Heart right ventricle (tissue), 16 donors: ENCODE measurements at regions not wholly inside any gene's neighbourhood (a gene's known extent, or its start where the extent isn't known, plus 50 kb on each side); places are given as distances from the start of the nearest gene placed in this dataset.

ENCODE experiments used
- ATAC-seq, 8 donors: fragments of 200-7000 bp; cut with Tn5 transposase; one replicate each; pipeline ENCODE4 v1.9.1; 2020; ENCODE audit warnings: mild to moderate bottlenecking in 8 of 8, moderate library complexity in 8 of 8, moderate number of reproducible peaks in 1 of 8
- DNase-seq, 2 donors: peaks; one replicate each; pipeline ENCODE4 v3.0.0-alpha.2; 2020
- H3K27ac ChIP-seq, 10 donors: fragments of 200-600 bp; sonication (generic) in 2 of 10; one replicate each; pipeline versions ENCODE4 v1.5.0 to v1.8.0; 2020 to 2022; ENCODE audit warnings: mild to moderate bottlenecking in 3 of 10
- H3K27me3 ChIP-seq, 7 donors: fragments of 200-600 bp; one replicate each; pipeline ENCODE4 v1.8.0; 2021 to 2022; ENCODE audit warnings: mild to moderate bottlenecking in 2 of 7
- H3K36me3 ChIP-seq, 9 donors: fragments of 200-600 bp; sonication (generic) in 1 of 9; one replicate each; pipeline versions ENCODE4 v1.5.0 to v1.8.0; 2020 to 2022; ENCODE audit warnings: mild to moderate bottlenecking in 2 of 9
- H3K4me1 ChIP-seq, 9 donors: fragments of 200-600 bp; sonication (generic) in 1 of 9; one replicate each; pipeline versions ENCODE4 v1.5.0 to v1.8.0; 2020 to 2022; ENCODE audit warnings: mild to moderate bottlenecking in 4 of 9
- H3K4me3 ChIP-seq, 10 donors: fragments of 200-600 bp; sonication (generic) in 2 of 10; one replicate each; pipeline versions ENCODE4 v1.5.0 to v1.8.0; 2020 to 2022; ENCODE audit warnings: mild to moderate bottlenecking in 7 of 10, moderate library complexity in 2 of 10
- H3K9me3 ChIP-seq, 11 donors: fragments of 200-600 bp in 10 of 11; sonication (generic) in 2 of 11; one replicate each; pipeline versions ENCODE4 v1.5.0 to v1.8.0; 2013 to 2022; ENCODE audit warnings: mild to moderate bottlenecking in 2 of 11, control low read depth in 1 of 11, moderate library complexity in 1 of 11
- CTCF ChIP-seq, 9 donors: fragments of 200-600 bp; sonication (generic) in 2 of 9; IDR thresholded peaks; one replicate each; pipeline versions ENCODE4 v1.5.0 to v1.8.0; 2021 to 2022; ENCODE audit warnings: antibody characterized with exemption in 9 of 9, mild to moderate bottlenecking in 5 of 9, moderate library complexity in 1 of 9
- WGBS, 2 donors: extraction: QIAGEN DNeasy Blood & Tissue Kit; methylation state at CpG; one replicate each; pipeline ENCODE4 v1.1.7; 2013; ENCODE audit warnings: inconsistent platforms in 1 of 2; 5-methylcytosine and 5-hydroxymethylcytosine counted together
- intact Hi-C, 10 donors: fragments of 100-400 bp; cut with DNase I; formaldehyde crosslinking; loops; one replicate each; pipeline versions ENCODE4 v1.11.1 to v1.14.2; 2022
- donor health status: Arrhythmogenic right ventricular cardiomyopathy.
- donor health status: ischemic (EF 13 %, LVEDD 7.1; RV severe dilation, severe dysfunction).
- donor health status: healthy with polysubstance abuse.
- donor health status: DM: no; HTN: yes; CAD: no.
- donor health status: DM: no; HTN: no; CAD: no.
- donor health status: ischemic (EF 25% LVEDD 6.9; RV normal size, moderate dysfunction).
- donor health status: ischemic (EF 25% LVEDD 5.7; RV mildly dilated, moderate dysfunction).
- donor health status: healthy.
- donor health status: DM: yes; HTN: yes; CAD: no.
- donor health status: Ischemic cardiomyopathy.
- donor health status: ischemic (EF 35%, LVEDD 5.7; RV mildly dilated, moderate dysfunction).
- donor health status: nonischemic (EF 11% LVEDD 7.7; RV severe dilation, severe dysfunction).
- donor health status: DM: yes; HTN: yes; CAD: no.
- donor health status: PGD.
- donor health status: ischemic (EF 29% LVEDD 5.4; RV normal size, mild dysfunction).
- donor health status: nonischemic (EF 23%, LVEDD 6.1; RV moderate dilation, normal function).

- no peak for DNase-seq
- intact Hi-C loops = no loop called here
- no peak for ATAC-seq
- Histone ChIP-seq H3K4me3 (no peak overlapping the region), H3K9me3 (no peaks in the 10 kb centered on the region), H3K36me3 (no peaks in the 10 kb centered on the region), H3K27me3 (no peaks in the 10 kb centered on the region), H3K4me1 (no peaks in the 10 kb centered on the region), H3K27ac (no peak overlapping the region)
- 58 to 63% methylated on average over 2 of the region's 2 CpGs for WGBS, 2 donors
- TF ChIP-seq CTCF (IDR thresholded peaks at IDR 0.05) = no peak
Measured at GRCh38 chr3:87121856-87122255, 105.3 kb upstream of the CHMP2B start.

- DNase-seq (no peak), ATAC-seq (no peak)
- WGBS, 2 donors = 60 to 62% methylated on average over 2 of the region's 2 CpGs
- H3K9me3 ChIP-seq = no peaks in the 10 kb centered on the region
- H3K27me3 ChIP-seq = no peaks in the 10 kb centered on the region
- no peak for TF ChIP-seq CTCF (IDR thresholded peaks at IDR 0.05)
- no peak overlapping the region for H3K27ac ChIP-seq
- H3K4me1 ChIP-seq = no peaks in the 10 kb centered on the region
- intact Hi-C loops = no loop called here
- H3K36me3 ChIP-seq = no peaks in the 10 kb centered on the region
- no peak overlapping the region for H3K4me3 ChIP-seq
Measured at GRCh38 chr3:87120881-87121280, 106.2 kb upstream of the CHMP2B start.

- 47 to 62% methylated on average over 1 of the region's 1 CpG for WGBS, 2 donors
- intact Hi-C loops = no loop called here
- H3K9me3 ChIP-seq = no peaks in the 10 kb centered on the region
- H3K4me3 ChIP-seq = no peak overlapping the region
- no peaks in the 10 kb centered on the region for H3K27me3 ChIP-seq
- TF ChIP-seq CTCF (IDR thresholded peaks at IDR 0.05) = no peak
- H3K36me3 ChIP-seq = no peaks in the 10 kb centered on the region
- no peak overlapping the region for H3K27ac ChIP-seq
- H3K4me1 ChIP-seq = no peaks in the 10 kb centered on the region
- DNase-seq (no peak), ATAC-seq (no peak)
Measured at GRCh38 chr3:87120236-87120635, 106.9 kb upstream of the CHMP2B start.

GRCh38 chr3:87109465-87109864 lies 117.6 kb upstream of the CHMP2B start:
- H3K4me3 ChIP-seq = no peak overlapping the region
- H3K27me3 ChIP-seq = no peaks in the 10 kb centered on the region
- intact Hi-C loops = no loop called here
- H3K9me3 ChIP-seq = peaks cover 0 to 6% (median 0%) of the 10 kb centered on the region in 11 donors
- 60 to 69% methylated on average over 1 of the region's 1 CpG for WGBS, 2 donors
- H3K4me1 ChIP-seq = no peaks in the 10 kb centered on the region
- no peak for ATAC-seq
- no peaks in the 10 kb centered on the region for H3K36me3 ChIP-seq
- H3K27ac ChIP-seq = no peak overlapping the region
- TF ChIP-seq CTCF (IDR thresholded peaks at IDR 0.05) = no peak
- no peak for DNase-seq
